ENCODE measurements at regions not wholly inside any gene's neighbourhood (a gene's known extent, or its start where the extent isn't known, plus 50 kb on each side); places are given as distances from the start of the nearest gene placed in this dataset.

GRCh38 chr12:92336641-92337040 lies 191.0 kb upstream of the BTG1 start:
- H3K9me3 ChIP-seq (ENCODE audit: control insufficient read depth, low read length): no peaks in the 10 kb centered on the region
- ATAC-seq (no peak), DNase-seq (no peak)
- H3K4me3 ChIP-seq (ENCODE audit: low read length): no peak overlapping the region
- intact Hi-C loops (cut with DNase I): no loop called here
- no peaks in the 10 kb centered on the region for H3K4me1 ChIP-seq (ENCODE audit: control insufficient read depth, insufficient read depth, low read length)
- WGBS: 61% methylated on average over 2 of the region's 2 CpGs
- no peak overlapping the region for H3K27ac ChIP-seq (ENCODE audit: low read length)
- no peaks in the 10 kb centered on the region for H3K27me3 ChIP-seq (ENCODE audit: control insufficient read depth, insufficient read depth)

GRCh38 chr12:92335831-92336230 lies 190.2 kb upstream of the BTG1 start:
- Histone ChIP-seq H3K4me3 (ENCODE audit: low read length) (no peak overlapping the region), H3K27ac (ENCODE audit: low read length) (no peak overlapping the region), H3K27me3 (ENCODE audit: control insufficient read depth, insufficient read depth) (no peaks in the 10 kb centered on the region), H3K9me3 (ENCODE audit: control insufficient read depth, low read length) (no peaks in the 10 kb centered on the region), H3K4me1 (ENCODE audit: control insufficient read depth, insufficient read depth, low read length) (no peaks in the 10 kb centered on the region)
- WGBS: 61% methylated on average over 4 of the region's 4 CpGs
- no peak for ATAC-seq
- no peak for DNase-seq
- intact Hi-C loops (cut with DNase I): no loop called here

- ATAC-seq: no peak
- Histone ChIP-seq H3K27ac (ENCODE audit: low read length) (no peak overlapping the region), H3K4me3 (ENCODE audit: low read length) (no peak overlapping the region), H3K4me1 (ENCODE audit: control insufficient read depth, insufficient read depth, low read length) (no peaks in the 10 kb centered on the region), H3K27me3 (ENCODE audit: control insufficient read depth, insufficient read depth) (no peaks in the 10 kb centered on the region), H3K9me3 (ENCODE audit: control insufficient read depth, low read length) (no peaks in the 10 kb centered on the region)
- intact Hi-C loops (cut with DNase I): no loop called here
- 97% methylated on average over 4 of the region's 4 CpGs for WGBS
- no peak for DNase-seq
Measured at GRCh38 chr12:92334552-92334951, 188.9 kb upstream of the BTG1 start.

GRCh38 chr12:92332552-92332951 lies 186.9 kb upstream of the BTG1 start:
- 98% methylated on average over 2 of the region's 2 CpGs for WGBS

GRCh38 chr12:92331383-92331782 lies 185.7 kb upstream of the BTG1 start:
- intact Hi-C loops (cut with DNase I): no loop called here
- H3K4me1 ChIP-seq (ENCODE audit: control insufficient read depth, insufficient read depth, low read length): no peaks in the 10 kb centered on the region
- 91% methylated on average over 3 of the region's 3 CpGs for WGBS

More at GRCh38 chr12:92332552-92332951, 186.9 kb upstream of the BTG1 start:
- DNase-seq (no peak), ATAC-seq (no peak)
- intact Hi-C loops (cut with DNase I): no loop called here
- H3K27me3 ChIP-seq (ENCODE audit: control insufficient read depth, insufficient read depth): no peaks in the 10 kb centered on the region
- H3K4me3 ChIP-seq (ENCODE audit: low read length): no peak overlapping the region
- no peaks in the 10 kb centered on the region for H3K9me3 ChIP-seq (ENCODE audit: control insufficient read depth, low read length)
- H3K27ac ChIP-seq (ENCODE audit: low read length): no peak overlapping the region
- no peaks in the 10 kb centered on the region for H3K4me1 ChIP-seq (ENCODE audit: control insufficient read depth, insufficient read depth, low read length)

GRCh38 chr12:92330654-92331053 lies 185.0 kb upstream of the BTG1 start:
- intact Hi-C loops (cut with DNase I): no loop called here
- WGBS: 90% methylated on average over 3 of the region's 3 CpGs

More at GRCh38 chr12:92331383-92331782, 185.7 kb upstream of the BTG1 start:
- ATAC-seq: no peak
- H3K9me3 ChIP-seq (ENCODE audit: control insufficient read depth, low read length): no peaks in the 10 kb centered on the region
- DNase-seq: no peak
- H3K27me3 ChIP-seq (ENCODE audit: control insufficient read depth, insufficient read depth): no peaks in the 10 kb centered on the region
- H3K27ac ChIP-seq (ENCODE audit: low read length): no peak overlapping the region
- H3K4me3 ChIP-seq (ENCODE audit: low read length): no peak overlapping the region

DNA sequence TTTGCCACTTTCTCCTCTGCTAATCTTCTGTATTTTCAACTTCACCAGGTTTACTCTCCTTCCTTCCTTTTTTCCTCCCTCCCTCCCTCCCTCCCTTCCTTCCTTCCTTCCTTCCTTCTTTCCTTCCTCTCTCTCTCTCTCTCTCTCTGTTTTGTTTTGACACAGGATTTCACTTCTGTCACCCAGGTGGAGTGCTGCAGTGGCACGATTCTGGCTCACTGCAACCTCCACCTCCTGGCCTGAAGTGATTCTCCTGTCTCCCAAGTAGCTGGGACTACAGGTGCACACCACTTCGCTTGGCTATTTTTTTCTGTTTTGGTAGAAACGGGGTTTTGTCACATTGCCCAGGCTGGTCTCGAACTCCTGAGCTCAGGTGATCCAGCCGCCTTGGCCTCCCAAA lies 181.2 kb upstream of the BTG1 start:
- intact Hi-C loops (cut with DNase I): no loop called here
- Histone ChIP-seq H3K4me3 (ENCODE audit: low read length) (no peak overlapping the region), H3K9me3 (ENCODE audit: control insufficient read depth, low read length) (no peaks in the 10 kb centered on the region), H3K27ac (ENCODE audit: low read length) (no peak overlapping the region), H3K4me1 (ENCODE audit: control insufficient read depth, insufficient read depth, low read length) (no peaks in the 10 kb centered on the region), H3K27me3 (ENCODE audit: control insufficient read depth, insufficient read depth) (no peaks in the 10 kb centered on the region)
- WGBS: 90% methylated on average over 5 of the region's 5 CpGs
- DNase-seq (no peak), ATAC-seq (no peak)

More at GRCh38 chr12:92330654-92331053, 185.0 kb upstream of the BTG1 start:
- Histone ChIP-seq H3K27me3 (ENCODE audit: control insufficient read depth, insufficient read depth) (no peaks in the 10 kb centered on the region), H3K9me3 (ENCODE audit: control insufficient read depth, low read length) (no peaks in the 10 kb centered on the region), H3K4me1 (ENCODE audit: control insufficient read depth, insufficient read depth, low read length) (no peaks in the 10 kb centered on the region), H3K4me3 (ENCODE audit: low read length) (no peak overlapping the region), H3K27ac (ENCODE audit: low read length) (no peak overlapping the region)
- ATAC-seq (no peak), DNase-seq (no peak)

DNA sequence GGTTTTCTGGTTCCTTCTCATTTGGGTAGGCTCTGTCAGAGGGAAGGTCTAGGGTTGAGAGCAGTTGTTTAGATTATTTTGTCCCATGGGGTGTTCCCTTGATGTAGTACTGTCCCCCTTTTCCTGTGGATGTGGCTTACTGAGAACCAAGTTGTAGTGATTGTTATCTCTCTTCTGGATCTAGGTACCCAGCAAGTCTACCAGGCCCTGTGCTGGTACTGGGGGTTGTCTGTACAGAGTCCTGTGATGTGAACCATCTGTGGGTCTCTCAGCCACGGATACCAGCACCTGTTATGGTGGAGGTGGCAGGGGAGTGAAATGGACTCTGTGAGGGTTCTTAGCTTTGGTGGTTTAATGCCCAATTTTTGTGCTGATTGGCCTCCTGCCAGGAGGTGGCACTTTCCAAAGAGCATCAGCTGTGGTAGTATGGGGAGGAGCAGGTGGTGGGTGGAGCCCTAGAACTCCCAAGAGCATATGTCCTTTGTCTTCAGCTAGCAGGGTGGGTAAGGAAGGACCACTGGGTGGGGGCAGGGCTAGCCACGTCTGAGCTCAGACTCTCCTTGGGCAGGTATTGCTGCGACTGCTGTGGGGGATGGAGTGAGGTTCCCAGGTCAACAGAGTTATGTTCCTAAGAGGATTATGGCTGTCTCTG lies 179.3 kb upstream of the BTG1 start:
- Histone ChIP-seq H3K27me3 (ENCODE audit: control insufficient read depth, insufficient read depth) (no peaks in the 10 kb centered on the region), H3K9me3 (ENCODE audit: control insufficient read depth, low read length) (no peaks in the 10 kb centered on the region), H3K27ac (ENCODE audit: low read length) (no peak overlapping the region), H3K4me1 (ENCODE audit: control insufficient read depth, insufficient read depth, low read length) (no peaks in the 10 kb centered on the region), H3K4me3 (ENCODE audit: low read length) (no peak overlapping the region)
- WGBS: 95% methylated on average over 3 of the region's 3 CpGs
- intact Hi-C loops (cut with DNase I): no loop called here
- ATAC-seq: no peak
- DNase-seq: no peak

DNA sequence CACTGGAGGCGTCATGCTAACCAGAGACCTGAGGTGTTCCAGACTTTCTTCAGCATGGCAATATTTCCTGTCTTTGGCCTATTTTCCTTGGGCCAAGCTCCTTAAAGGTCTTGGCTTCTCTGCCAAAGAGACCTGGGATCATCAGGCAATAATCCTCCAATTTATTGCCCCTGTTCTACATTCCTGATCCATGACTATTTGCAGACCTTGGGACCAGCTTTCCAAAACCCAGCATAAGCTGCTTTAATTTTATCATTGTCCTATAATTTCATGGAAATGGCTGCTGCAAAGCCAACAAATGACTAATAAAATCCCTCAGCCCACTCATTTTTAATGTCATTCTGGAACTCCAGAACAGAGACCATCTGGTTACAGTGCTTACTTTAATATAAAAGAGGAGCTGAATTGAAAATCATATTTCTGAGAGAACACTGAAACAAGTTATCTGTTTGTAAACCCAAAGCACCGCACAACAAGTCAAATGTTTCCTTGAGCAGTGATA lies 166.9 kb upstream of the BTG1 start:
- Histone ChIP-seq H3K4me3 (ENCODE audit: low read length) (no peak overlapping the region), H3K27ac (ENCODE audit: low read length) (no peak overlapping the region), H3K27me3 (ENCODE audit: control insufficient read depth, insufficient read depth) (no peaks in the 10 kb centered on the region), H3K4me1 (ENCODE audit: control insufficient read depth, insufficient read depth, low read length) (no peaks in the 10 kb centered on the region), H3K9me3 (ENCODE audit: control insufficient read depth, low read length) (no peaks in the 10 kb centered on the region)
- intact Hi-C loops (cut with DNase I): no loop called here
- ATAC-seq (peak in 1 of 2 donors; percentile 35), DNase-seq (no peak)
- WGBS: 74% methylated on average over 2 of the region's 2 CpGs

GRCh38 chr12:92304371-92305055 lies 158.9 kb upstream of the BTG1 start:
- H3K9me3 ChIP-seq (ENCODE audit: control insufficient read depth, low read length): no peaks in the 10 kb centered on the region
- no peaks in the 10 kb centered on the region for H3K27me3 ChIP-seq (ENCODE audit: control insufficient read depth, insufficient read depth)
- no peak for DNase-seq
- intact Hi-C loops (cut with DNase I): no loop called here
- H3K4me3 ChIP-seq (ENCODE audit: low read length): no peak overlapping the region
- H3K27ac ChIP-seq (ENCODE audit: low read length): no peak overlapping the region
- WGBS: 45% methylated on average over 5 of the region's 5 CpGs
- ATAC-seq: peak in 1 of 2 donors; percentile 69
- H3K4me1 ChIP-seq (ENCODE audit: control insufficient read depth, insufficient read depth, low read length): no peaks in the 10 kb centered on the region

DNA sequence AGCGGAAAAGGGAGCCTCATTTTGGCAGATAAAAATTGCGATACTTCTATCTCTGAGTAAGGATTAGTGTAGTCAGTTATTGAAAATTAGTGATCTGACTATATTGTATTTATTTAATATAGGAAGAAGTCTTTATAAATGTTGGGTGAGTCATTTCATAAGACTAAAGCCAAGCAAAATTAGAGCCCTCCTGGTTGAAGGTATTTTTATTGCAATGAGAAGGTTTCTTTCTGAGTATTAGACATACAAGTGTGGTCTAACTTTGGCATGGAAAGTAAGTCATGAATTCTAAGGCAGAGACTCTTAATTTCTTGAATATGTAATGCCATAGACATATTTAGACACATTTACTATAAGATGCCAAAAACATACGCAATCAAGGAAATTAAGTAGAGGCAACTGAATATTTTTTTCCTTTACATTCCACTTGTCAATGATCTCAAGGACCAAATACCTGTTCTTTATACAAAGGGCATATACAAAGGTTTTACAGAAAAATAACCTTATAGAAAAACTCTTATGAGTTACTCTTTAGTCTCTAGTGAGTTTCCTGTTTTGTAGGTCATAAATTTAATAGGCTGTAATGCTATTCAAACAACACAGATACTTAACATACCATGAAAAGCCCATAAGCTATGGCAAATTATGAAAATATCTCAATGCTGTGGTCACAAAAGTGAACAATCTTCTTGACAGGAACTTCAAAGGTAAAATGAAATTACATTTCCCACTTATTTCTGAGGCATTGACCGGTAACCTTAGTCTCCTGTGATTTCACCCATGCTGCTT lies 156.6 kb upstream of the BTG1 start:
- no peaks in the 10 kb centered on the region for H3K9me3 ChIP-seq (ENCODE audit: control insufficient read depth, low read length)
- no peak for DNase-seq
- no peaks in the 10 kb centered on the region for H3K27me3 ChIP-seq (ENCODE audit: control insufficient read depth, insufficient read depth)
- ATAC-seq: no peak
- WGBS: 97% methylated on average over 4 of the region's 4 CpGs
- H3K4me1 ChIP-seq (ENCODE audit: control insufficient read depth, insufficient read depth, low read length): peaks cover 2% of the 10 kb centered on the region
- intact Hi-C loops (cut with DNase I): no loop called here
- H3K4me3 ChIP-seq (ENCODE audit: low read length): no peak overlapping the region
- no peak overlapping the region for H3K27ac ChIP-seq (ENCODE audit: low read length)

Data from right cardiac atrium (tissue), 5 donors.